A549 (cell line): ENCODE measurements at regions not wholly inside any gene's neighbourhood (a gene's known extent, or its start where the extent isn't known, plus 50 kb on each side); places are given as distances from the start of the nearest gene placed in this dataset.
"Not testable (repeated sequence)": the region's sequence is repeated elsewhere in the genome, so short reads cannot be mapped to it uniquely, and the experiment has no call there.

ENCODE experiments used
- ATAC-seq, 2 experiments: fragments of 200-7000 bp in 1 of 2; fragments of >200 bp in 1 of 2; cut with Nextera tagmentation in 1 of 2; cut with Tn5 transposase in 1 of 2; 3 replicates each; pipeline versions ENCODE4 v1.8.0 to v1.9.1; 2018 to 2020; ENCODE audit warnings: mild to moderate bottlenecking in 1 of 2, moderate library complexity in 1 of 2
- CTCF ChIA-PET: fragments of 300-600 bp; sonication (Branson Sonifier 250); formaldehyde crosslinking; extraction: SDS; loops from one replicate; lab custom pipeline; 2021; ENCODE audit warnings: antibody characterized with exemption, inconsistent platforms; lab: Yijun Ruan, JAX
- POLR2A ChIA-PET: fragments of 350-600 bp; formaldehyde crosslinking; extraction: SDS; loops from one replicate; lab custom pipeline; 2021; ENCODE audit warnings: antibody characterized with exemption, inconsistent platforms; lab: Yijun Ruan, JAX
- DNase-seq, 2 experiments: peaks; one replicate each; pipeline versions ENCODE4 v3.0.0 to v3.0.0-alpha.2; 2011 to 2016; ENCODE audit warnings: low read depth in 1 of 2, low spot score in 1 of 2
- FAIRE-seq: peaks from 2 replicates; lab custom pipeline; 2011; peaks lifted over from hg19 to GRCh38; lab: Jason Lieb, UNC
- H3K27ac ChIP-seq, 2 experiments: fragments of >200 bp; sonication (Bioruptor Twin); formaldehyde crosslinking; 3 replicates each; pipeline ENCODE4 v1.5.1; 2016 to 2017
- H3K4me1 ChIP-seq: fragments of >200 bp; sonication (Bioruptor Twin); formaldehyde crosslinking; 3 replicates; pipeline ENCODE4 v1.6.1; 2016
- H3K4me2 ChIP-seq: fragments of >200 bp; sonication (Bioruptor Twin); formaldehyde crosslinking; 3 replicates; pipeline ENCODE4 v1.6.1; 2016
- H3K4me3 ChIP-seq: fragments of >200 bp; sonication (Bioruptor Twin); formaldehyde crosslinking; 3 replicates; pipeline ENCODE4 v1.5.1; 2016
- H3K9me3 ChIP-seq: fragments of >200 bp; sonication (Bioruptor Twin); formaldehyde crosslinking; 3 replicates; pipeline ENCODE4 v1.6.1; 2016
- BHLHE40 ChIP-seq: IDR thresholded peaks from 2 replicates; pipeline ENCODE4 v1.6.1; 2012; ENCODE audit warnings: low read depth, low read length, inconsistent platforms
- CEBPB ChIP-seq, 2 experiments: fragments of >200 bp in 1 of 2; sonication (Bioruptor Twin) in 1 of 2; formaldehyde crosslinking in 1 of 2; IDR thresholded peaks; 2 replicates each; pipeline ENCODE4 v1.6.1; 2012 to 2016
- CHD2 ChIP-seq: fragments of 150-350 bp; IDR thresholded peaks from 2 replicates; pipeline ENCODE4 v1.6.1; 2014; ENCODE audit warnings: low read length; ENCODE audit not compliant: partially characterized antibody
- CHD4 ChIP-seq: fragments of 200-600 bp; sonication (generic); IDR thresholded peaks from 2 replicates; pipeline ENCODE4 v1.6.1; 2016; ENCODE audit warnings: antibody characterized with exemption, mild to moderate bottlenecking, borderline replicate concordance
- EHMT2 ChIP-seq: fragments of 200-600 bp; sonication (generic); IDR thresholded peaks from 2 replicates; pipeline ENCODE4 v1.6.1; 2016; ENCODE audit warnings: antibody characterized with exemption, low read depth, mild to moderate bottlenecking, moderate library complexity
- FOSL2 ChIP-seq, 2 experiments: fragments of 450-650 bp in 1 of 2; fragments of >200 bp in 1 of 2; sonication (Bioruptor Twin) in 1 of 2; formaldehyde crosslinking; IDR thresholded peaks; 2 replicates each; pipeline versions ENCODE4 v1.5.0 to v1.6.1; 2016 to 2020; ENCODE audit warnings: mild to moderate bottlenecking in 1 of 2, moderate library complexity in 1 of 2
- FOXS1 ChIP-seq: fragments of 250-450 bp; sonication (Bioruptor Pico); IDR thresholded peaks from 2 replicates; pipeline ENCODE4 v1.5.0; 2020; ENCODE audit warnings: mild to moderate bottlenecking, moderate library complexity
- HDAC2 ChIP-seq: fragments of 200-600 bp; sonication (generic); IDR thresholded peaks from 2 replicates; pipeline ENCODE4 v1.6.1; 2016
- HES2 ChIP-seq: fragments of >200 bp; sonication (Bioruptor Twin); formaldehyde crosslinking; IDR thresholded peaks from 2 replicates; pipeline ENCODE4 v1.6.1; 2016
- HEYL ChIP-seq: fragments of 250-450 bp; sonication (Bioruptor Pico); IDR thresholded peaks from 2 replicates; pipeline ENCODE4 v1.8.0; 2021; ENCODE audit warnings: mild to moderate bottlenecking, moderate library complexity
- HOXA7 ChIP-seq: fragments of 250-450 bp; sonication (Bioruptor Pico); IDR thresholded peaks from 2 replicates; pipeline ENCODE4 v1.5.0; 2020; ENCODE audit warnings: mild to moderate bottlenecking, moderate library complexity
- HOXB5 ChIP-seq: fragments of 250-450 bp; sonication (Bioruptor Pico); IDR thresholded peaks from 2 replicates; pipeline ENCODE4 v1.5.0; 2020; ENCODE audit warnings: mild to moderate bottlenecking, moderate library complexity
- JUN ChIP-seq, 2 experiments: fragments of >200 bp; sonication (Bioruptor Twin); formaldehyde crosslinking; IDR thresholded peaks; 2 replicates in 1 of 2; 3 replicates in 1 of 2; pipeline ENCODE4 v1.6.1; 2016 to 2017
- MAFK ChIP-seq: fragments of 450-650 bp; IDR thresholded peaks from 2 replicates; pipeline ENCODE4 v1.6.1; 2014; ENCODE audit not compliant: partially characterized antibody
- MAX ChIP-seq: IDR thresholded peaks from 2 replicates; pipeline ENCODE4 v1.6.1; 2012
- MAZ ChIP-seq: fragments of 150-350 bp; IDR thresholded peaks from 2 replicates; pipeline ENCODE4 v1.6.1; 2014; ENCODE audit warnings: antibody characterized with exemption, low read depth, low read length, borderline replicate concordance
- MYC ChIP-seq: IDR thresholded peaks from 2 replicates; pipeline ENCODE4 v1.6.1; 2012; ENCODE audit warnings: mild to moderate bottlenecking, inconsistent platforms, low read length, improper control_type of control experiment, borderline replicate concordance
- NPAS2 ChIP-seq: fragments of 250-450 bp; sonication (Bioruptor Pico); IDR thresholded peaks from 2 replicates; pipeline ENCODE4 v1.8.0; 2022; ENCODE audit warnings: mild to moderate bottlenecking, moderate library complexity, borderline replicate concordance
- NR3C1 ChIP-seq: fragments of >200 bp; sonication (Bioruptor Twin); formaldehyde crosslinking; IDR thresholded peaks from 3 replicates; pipeline ENCODE4 v1.6.1; 2017
- PHF8 ChIP-seq: fragments of 200-600 bp; sonication (generic); IDR thresholded peaks from 2 replicates; pipeline ENCODE4 v1.6.1; 2016; ENCODE audit warnings: low read depth, mild to moderate bottlenecking, antibody characterized with exemption, moderate library complexity, borderline replicate concordance
- POLR2A ChIP-seq: IDR thresholded peaks from 2 replicates; pipeline ENCODE4 v1.6.1; 2012; ENCODE audit warnings: mild to moderate bottlenecking, low read length
- POLR2AphosphoS2 ChIP-seq: conservative IDR thresholded peaks from 2 replicates; pipeline ENCODE4 v1.6.1; 2012; ENCODE audit warnings: low read length, improper control_type of control experiment, inconsistent platforms
- RARB ChIP-seq: fragments of 250-450 bp; sonication (Bioruptor Pico); IDR thresholded peaks from 2 replicates; pipeline ENCODE4 v1.8.0; 2021; ENCODE audit warnings: mild to moderate bottlenecking, moderate library complexity
- SREBF2 ChIP-seq: fragments of 450-650 bp; IDR thresholded peaks from 2 replicates; pipeline ENCODE4 v1.6.1; 2014; ENCODE audit warnings: mild to moderate bottlenecking, moderate library complexity
- TP53 ChIP-seq: fragments of 250-450 bp; sonication (Bioruptor Pico); IDR thresholded peaks from 2 replicates; pipeline ENCODE4 v1.5.0; 2021; ENCODE audit warnings: mild to moderate bottlenecking, moderate library complexity
- ZC3H11A ChIP-seq: fragments of 450-650 bp; IDR thresholded peaks from 2 replicates; pipeline ENCODE4 v1.6.1; 2014; ENCODE audit warnings: antibody characterized with exemption, mild to moderate bottlenecking
- ZFP36 ChIP-seq: fragments of 450-650 bp; IDR thresholded peaks from 2 replicates; pipeline ENCODE4 v1.6.1; 2014; ENCODE audit warnings: borderline replicate concordance; ENCODE audit not compliant: partially characterized antibody
- ZSCAN20 ChIP-seq: fragments of 250-450 bp; sonication (Bioruptor Pico); IDR thresholded peaks from 2 replicates; pipeline ENCODE4 v1.8.0; 2022; ENCODE audit warnings: mild to moderate bottlenecking, moderate library complexity
- WGBS: methylation state at CpG from one replicate; pipeline ENCODE4 v1.1.6; 2017; ENCODE audit errors: missing lambda C conversion rate; 5-methylcytosine and 5-hydroxymethylcytosine counted together
- TF ChIP-seq, protein P1 (sequence below): IDR thresholded peaks from 2 replicates; pipeline ENCODE4 v1.6.1; 2012
- TF ChIP-seq, protein P2 (sequence below): IDR thresholded peaks from 2 replicates; pipeline ENCODE4 v1.6.1; 2012; ENCODE audit warnings: low read depth, borderline replicate concordance

- TF ChIP-seq TP53 (no peak), MAZ (no peak), CHD4 (no peak), NR3C1 (no peak)
Measured at GRCh38 chr13:100773429-100773828, 98.8 kb upstream of the TMTC4 start (continued).

DNA sequence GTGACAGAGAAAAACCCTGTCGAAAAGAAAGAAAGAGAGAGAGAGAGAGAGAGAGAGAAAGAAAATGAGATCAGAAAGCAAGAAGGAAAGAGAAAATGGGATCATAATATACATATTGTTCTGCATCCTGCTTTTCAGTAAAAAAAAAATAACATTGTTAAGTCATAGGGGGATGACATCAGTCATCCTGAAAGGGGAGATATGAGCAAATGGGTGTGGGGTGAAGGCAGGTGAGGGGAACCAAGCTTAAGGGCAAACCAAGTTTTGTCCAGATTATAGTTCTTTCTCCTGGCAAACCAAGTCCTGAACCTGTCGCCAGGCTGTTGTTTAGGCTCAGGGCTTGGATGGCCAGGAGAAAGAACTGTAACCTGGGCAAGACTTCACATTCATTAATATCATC lies 92.6 kb upstream of the TMTC4 start:
- Histone ChIP-seq H3K4me2 (no peak overlapping the region), H3K4me3 (no peak overlapping the region), H3K27ac (no peak overlapping the region), H3K4me1 (no peaks in the 10 kb centered on the region), H3K9me3 (no peaks in the 10 kb centered on the region)
- POLR2A ChIA-PET = no interaction called here
- no peak for ATAC-seq
- DNase-seq = no peak
- no peak for FAIRE-seq
- TF ChIP-seq, protein P1, sequence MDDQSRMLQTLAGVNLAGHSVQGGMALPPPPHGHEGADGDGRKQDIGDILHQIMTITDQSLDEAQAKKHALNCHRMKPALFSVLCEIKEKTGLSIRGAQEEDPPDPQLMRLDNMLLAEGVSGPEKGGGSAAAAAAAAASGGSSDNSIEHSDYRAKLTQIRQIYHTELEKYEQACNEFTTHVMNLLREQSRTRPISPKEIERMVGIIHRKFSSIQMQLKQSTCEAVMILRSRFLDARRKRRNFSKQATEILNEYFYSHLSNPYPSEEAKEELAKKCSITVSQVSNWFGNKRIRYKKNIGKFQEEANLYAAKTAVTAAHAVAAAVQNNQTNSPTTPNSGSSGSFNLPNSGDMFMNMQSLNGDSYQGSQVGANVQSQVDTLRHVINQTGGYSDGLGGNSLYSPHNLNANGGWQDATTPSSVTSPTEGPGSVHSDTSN = no peak
- TF ChIP-seq, protein P2, sequence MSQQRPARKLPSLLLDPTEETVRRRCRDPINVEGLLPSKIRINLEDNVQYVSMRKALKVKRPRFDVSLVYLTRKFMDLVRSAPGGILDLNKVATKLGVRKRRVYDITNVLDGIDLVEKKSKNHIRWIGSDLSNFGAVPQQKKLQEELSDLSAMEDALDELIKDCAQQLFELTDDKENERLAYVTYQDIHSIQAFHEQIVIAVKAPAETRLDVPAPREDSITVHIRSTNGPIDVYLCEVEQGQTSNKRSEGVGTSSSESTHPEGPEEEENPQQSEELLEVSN = no peak
- TF ChIP-seq EHMT2 (no peak), RARB (no peak), HEYL (CRISPR knock-in tag) (no peak), SREBF2 (no peak), POLR2A (no peak), HOXA7 (CRISPR knock-in tag) (no peak), NPAS2 (CRISPR knock-in tag) (no peak), MYC (no peak), POLR2AphosphoS2 (no peak), FOSL2 (IDR thresholded peaks at IDR 0.05) (no peak), FOSL2 (CRISPR knock-in tag; IDR thresholded peaks at IDR 0.05) (no peak), CEBPB (IDR thresholded peaks at IDR 0.05) (no peak), ZC3H11A (no peak), CHD2 (no peak)
- CTCF ChIA-PET = no interaction called here
- WGBS = 47% methylated on average over 2 of the region's 2 CpGs

DNA sequence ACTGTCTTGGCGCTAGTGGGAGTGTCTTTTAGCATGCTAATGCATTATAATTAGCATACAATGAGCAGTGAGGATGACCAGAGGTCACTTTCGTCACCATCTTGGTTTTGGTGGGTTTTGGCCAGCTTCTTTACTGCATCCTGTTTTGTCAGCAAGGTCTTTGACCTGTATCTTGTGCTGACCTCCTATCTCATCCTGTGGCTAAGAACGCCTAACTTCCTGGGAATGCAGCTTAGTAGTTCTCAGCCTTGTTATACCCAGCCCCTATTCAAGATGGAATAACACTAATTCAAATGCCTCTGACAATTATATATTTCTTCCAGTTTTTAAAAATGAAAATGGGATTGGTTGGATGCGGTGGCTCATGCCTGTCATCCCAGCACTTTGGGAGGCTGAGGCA lies 92.0 kb upstream of the TMTC4 start:
- H3K4me1 ChIP-seq, H3K4me2 ChIP-seq, FAIRE-seq, CTCF ChIA-PET, POLR2A ChIA-PET, H3K27ac ChIP-seq, ATAC-seq, H3K9me3 ChIP-seq, H3K4me3 ChIP-seq, DNase-seq: not testable (repeated sequence)
- 34% methylated on average over 4 of the region's 4 CpGs for WGBS

DNA sequence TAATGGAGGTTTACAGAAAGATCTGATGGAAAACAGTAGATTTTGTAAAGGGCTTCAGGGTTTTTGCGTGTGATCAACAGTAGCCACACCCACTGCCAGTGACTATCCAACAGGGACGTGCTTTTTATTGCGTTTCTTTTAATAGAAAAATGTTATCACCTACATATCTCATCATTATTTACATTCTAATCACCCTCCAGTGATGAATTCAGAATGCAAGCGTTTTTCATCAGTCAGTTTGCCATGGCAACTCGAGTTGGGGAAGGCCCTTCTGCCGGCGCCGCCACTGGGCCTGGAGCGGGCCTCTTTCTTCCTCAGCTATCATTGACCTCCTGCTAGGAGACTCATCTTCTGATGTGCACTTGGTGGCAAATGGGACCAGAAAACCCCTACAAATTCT lies 90.3 kb upstream of the TMTC4 start:
- POLR2A ChIA-PET = no interaction called here
- 67% methylated on average over 9 of the region's 9 CpGs for WGBS
- Histone ChIP-seq H3K4me2 (no peak overlapping the region), H3K4me3 (no peak overlapping the region)
- no peak for DNase-seq
- FAIRE-seq = no peak
- TF ChIP-seq HDAC2 (no peak), FOSL2 (IDR thresholded peaks at IDR 0.05) (no peak), FOSL2 (CRISPR knock-in tag; IDR thresholded peaks at IDR 0.05) (no peak), ZFP36 (no peak), HOXB5 (no peak), JUN (IDR thresholded peaks at IDR 0.05) (no peak), FOXS1 (CRISPR knock-in tag) (no peak), HES2 (no peak), MAFK (no peak), EHMT2 (no peak), ZSCAN20 (CRISPR knock-in tag) (no peak), SREBF2 (no peak), PHF8 (no peak), NPAS2 (CRISPR knock-in tag) (no peak), MAX (no peak), BHLHE40 (no peak)
- TF ChIP-seq, all 56 proteins: peak for 0
- no peaks in the 10 kb centered on the region for H3K4me1 ChIP-seq
- CTCF ChIA-PET = no interaction called here
- H3K27ac ChIP-seq = no peak overlapping the region
- ATAC-seq = no peak
- H3K9me3 ChIP-seq = no peaks in the 10 kb centered on the region

DNA sequence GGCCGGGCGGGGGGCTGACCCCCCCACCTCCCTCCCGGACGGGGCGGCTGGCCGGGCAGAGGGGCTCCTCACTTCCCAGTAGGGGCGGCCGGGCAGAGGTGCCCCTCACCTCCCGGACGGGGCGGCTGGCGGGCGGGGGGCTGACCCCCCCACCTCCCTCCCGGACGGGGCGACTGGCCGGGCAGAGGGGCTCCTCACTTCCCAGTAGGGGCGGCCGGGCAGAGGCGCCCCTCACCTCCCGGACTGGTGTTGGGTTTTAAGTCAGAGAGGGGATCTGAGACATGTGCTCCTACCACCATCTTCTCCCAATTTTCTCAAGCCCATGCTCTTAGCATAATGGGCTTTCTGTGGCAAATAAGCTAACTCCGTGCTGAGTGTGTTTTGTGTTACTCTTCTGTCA lies 87.5 kb upstream of the TMTC4 start:
- POLR2A ChIA-PET, H3K27ac ChIP-seq, H3K9me3 ChIP-seq, H3K4me3 ChIP-seq, H3K4me2 ChIP-seq, H3K4me1 ChIP-seq, ATAC-seq, CTCF ChIA-PET, FAIRE-seq, DNase-seq: not testable (repeated sequence)
- WGBS = 61% methylated on average over 2 of the region's 22 CpGs
